ENCODE measurements at regions not wholly inside any gene's neighbourhood (a gene's known extent, or its start where the extent isn't known, plus 50 kb on each side); places are given as distances from the start of the nearest gene placed in this dataset.

DNA sequence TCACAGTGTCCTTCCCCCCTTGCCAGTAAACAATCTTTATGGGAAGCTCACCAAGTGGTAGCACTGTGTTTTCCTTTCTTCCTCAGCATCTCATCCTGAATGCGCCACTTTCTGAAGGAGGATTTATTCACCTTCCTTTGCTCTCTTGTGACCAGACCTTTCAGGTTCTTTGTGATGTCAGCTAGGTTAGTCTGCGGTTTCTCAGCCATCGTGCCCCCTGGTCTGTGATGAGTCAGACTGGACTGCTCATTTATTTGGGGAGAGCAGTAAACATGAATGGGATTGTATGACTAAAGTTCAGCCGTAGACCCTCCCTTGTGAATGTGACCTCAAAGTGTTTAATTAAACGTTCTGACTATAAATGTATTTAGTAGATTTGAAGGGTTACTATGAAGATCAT lies 235.1 kb upstream of the CELF2 start:
- TF ChIP-seq FOXA1 (IDR thresholded peaks at IDR 0.05), result no peak
- TF ChIP-seq, protein P1, sequence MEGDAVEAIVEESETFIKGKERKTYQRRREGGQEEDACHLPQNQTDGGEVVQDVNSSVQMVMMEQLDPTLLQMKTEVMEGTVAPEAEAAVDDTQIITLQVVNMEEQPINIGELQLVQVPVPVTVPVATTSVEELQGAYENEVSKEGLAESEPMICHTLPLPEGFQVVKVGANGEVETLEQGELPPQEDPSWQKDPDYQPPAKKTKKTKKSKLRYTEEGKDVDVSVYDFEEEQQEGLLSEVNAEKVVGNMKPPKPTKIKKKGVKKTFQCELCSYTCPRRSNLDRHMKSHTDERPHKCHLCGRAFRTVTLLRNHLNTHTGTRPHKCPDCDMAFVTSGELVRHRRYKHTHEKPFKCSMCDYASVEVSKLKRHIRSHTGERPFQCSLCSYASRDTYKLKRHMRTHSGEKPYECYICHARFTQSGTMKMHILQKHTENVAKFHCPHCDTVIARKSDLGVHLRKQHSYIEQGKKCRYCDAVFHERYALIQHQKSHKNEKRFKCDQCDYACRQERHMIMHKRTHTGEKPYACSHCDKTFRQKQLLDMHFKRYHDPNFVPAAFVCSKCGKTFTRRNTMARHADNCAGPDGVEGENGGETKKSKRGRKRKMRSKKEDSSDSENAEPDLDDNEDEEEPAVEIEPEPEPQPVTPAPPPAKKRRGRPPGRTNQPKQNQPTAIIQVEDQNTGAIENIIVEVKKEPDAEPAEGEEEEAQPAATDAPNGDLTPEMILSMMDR (IDR thresholded peaks at IDR 0.05; ENCODE audit: low read depth, low read length, missing input control), result no peak
- TF ChIP-seq TAF1 (conservative IDR thresholded peaks at IDR 0.05), result no peak
- TF ChIP-seq, protein P2, sequence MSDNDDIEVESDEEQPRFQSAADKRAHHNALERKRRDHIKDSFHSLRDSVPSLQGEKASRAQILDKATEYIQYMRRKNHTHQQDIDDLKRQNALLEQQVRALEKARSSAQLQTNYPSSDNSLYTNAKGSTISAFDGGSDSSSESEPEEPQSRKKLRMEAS (IDR thresholded peaks at IDR 0.05), result no peak
- TF ChIP-seq, protein P3, sequence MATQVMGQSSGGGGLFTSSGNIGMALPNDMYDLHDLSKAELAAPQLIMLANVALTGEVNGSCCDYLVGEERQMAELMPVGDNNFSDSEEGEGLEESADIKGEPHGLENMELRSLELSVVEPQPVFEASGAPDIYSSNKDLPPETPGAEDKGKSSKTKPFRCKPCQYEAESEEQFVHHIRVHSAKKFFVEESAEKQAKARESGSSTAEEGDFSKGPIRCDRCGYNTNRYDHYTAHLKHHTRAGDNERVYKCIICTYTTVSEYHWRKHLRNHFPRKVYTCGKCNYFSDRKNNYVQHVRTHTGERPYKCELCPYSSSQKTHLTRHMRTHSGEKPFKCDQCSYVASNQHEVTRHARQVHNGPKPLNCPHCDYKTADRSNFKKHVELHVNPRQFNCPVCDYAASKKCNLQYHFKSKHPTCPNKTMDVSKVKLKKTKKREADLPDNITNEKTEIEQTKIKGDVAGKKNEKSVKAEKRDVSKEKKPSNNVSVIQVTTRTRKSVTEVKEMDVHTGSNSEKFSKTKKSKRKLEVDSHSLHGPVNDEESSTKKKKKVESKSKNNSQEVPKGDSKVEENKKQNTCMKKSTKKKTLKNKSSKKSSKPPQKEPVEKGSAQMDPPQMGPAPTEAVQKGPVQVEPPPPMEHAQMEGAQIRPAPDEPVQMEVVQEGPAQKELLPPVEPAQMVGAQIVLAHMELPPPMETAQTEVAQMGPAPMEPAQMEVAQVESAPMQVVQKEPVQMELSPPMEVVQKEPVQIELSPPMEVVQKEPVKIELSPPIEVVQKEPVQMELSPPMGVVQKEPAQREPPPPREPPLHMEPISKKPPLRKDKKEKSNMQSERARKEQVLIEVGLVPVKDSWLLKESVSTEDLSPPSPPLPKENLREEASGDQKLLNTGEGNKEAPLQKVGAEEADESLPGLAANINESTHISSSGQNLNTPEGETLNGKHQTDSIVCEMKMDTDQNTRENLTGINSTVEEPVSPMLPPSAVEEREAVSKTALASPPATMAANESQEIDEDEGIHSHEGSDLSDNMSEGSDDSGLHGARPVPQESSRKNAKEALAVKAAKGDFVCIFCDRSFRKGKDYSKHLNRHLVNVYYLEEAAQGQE (IDR thresholded peaks at IDR 0.05), result no peak
- TF ChIP-seq JUND (IDR thresholded peaks at IDR 0.05), result no peak
- TF ChIP-seq RXRA (IDR thresholded peaks at IDR 0.05), result no peak
- TF ChIP-seq, protein P4, sequence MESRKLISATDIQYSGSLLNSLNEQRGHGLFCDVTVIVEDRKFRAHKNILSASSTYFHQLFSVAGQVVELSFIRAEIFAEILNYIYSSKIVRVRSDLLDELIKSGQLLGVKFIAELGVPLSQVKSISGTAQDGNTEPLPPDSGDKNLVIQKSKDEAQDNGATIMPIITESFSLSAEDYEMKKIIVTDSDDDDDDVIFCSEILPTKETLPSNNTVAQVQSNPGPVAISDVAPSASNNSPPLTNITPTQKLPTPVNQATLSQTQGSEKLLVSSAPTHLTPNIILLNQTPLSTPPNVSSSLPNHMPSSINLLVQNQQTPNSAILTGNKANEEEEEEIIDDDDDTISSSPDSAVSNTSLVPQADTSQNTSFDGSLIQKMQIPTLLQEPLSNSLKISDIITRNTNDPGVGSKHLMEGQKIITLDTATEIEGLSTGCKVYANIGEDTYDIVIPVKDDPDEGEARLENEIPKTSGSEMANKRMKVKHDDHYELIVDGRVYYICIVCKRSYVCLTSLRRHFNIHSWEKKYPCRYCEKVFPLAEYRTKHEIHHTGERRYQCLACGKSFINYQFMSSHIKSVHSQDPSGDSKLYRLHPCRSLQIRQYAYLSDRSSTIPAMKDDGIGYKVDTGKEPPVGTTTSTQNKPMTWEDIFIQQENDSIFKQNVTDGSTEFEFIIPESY (IDR thresholded peaks at IDR 0.05), result no peak
- no peak for TF ChIP-seq SP1 (IDR thresholded peaks at IDR 0.05)
- TF ChIP-seq YY1 (IDR thresholded peaks at IDR 0.05), result no peak
- TF ChIP-seq EGR1 (IDR thresholded peaks at IDR 0.05; ENCODE audit: low read depth in 2 of 2), result no peak
- no peak for TF ChIP-seq RAD21 (IDR thresholded peaks at IDR 0.05)
- no peak for TF ChIP-seq FOXA2 (IDR thresholded peaks at IDR 0.05)
- TF ChIP-seq, protein P5, sequence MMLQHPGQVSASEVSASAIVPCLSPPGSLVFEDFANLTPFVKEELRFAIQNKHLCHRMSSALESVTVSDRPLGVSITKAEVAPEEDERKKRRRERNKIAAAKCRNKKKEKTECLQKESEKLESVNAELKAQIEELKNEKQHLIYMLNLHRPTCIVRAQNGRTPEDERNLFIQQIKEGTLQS (IDR thresholded peaks at IDR 0.05), result no peak
